GM23248 (cell line): ENCODE measurements at regions not wholly inside any gene's neighbourhood (a gene's known extent, or its start where the extent isn't known, plus 50 kb on each side); places are given as distances from the start of the nearest gene placed in this dataset.

Source experiments
- EZH2 ChIP-seq: fragments of 200-600 bp; sonication (generic); IDR thresholded peaks from 2 replicates; pipeline ENCODE4 v1.6.1; 2018; ENCODE audit warnings: antibody characterized with exemption, mild to moderate bottlenecking; ENCODE audit not compliant: insufficient read depth, poor library complexity, severe bottlenecking
- EZH2phosphoT487 ChIP-seq: fragments of 200-600 bp; sonication (generic); IDR thresholded peaks from 2 replicates; pipeline ENCODE4 v1.6.1; 2018; ENCODE audit warnings: antibody characterized with exemption, moderate library complexity, mild to moderate bottlenecking, low read depth; ENCODE audit not compliant: insufficient read depth

DNA sequence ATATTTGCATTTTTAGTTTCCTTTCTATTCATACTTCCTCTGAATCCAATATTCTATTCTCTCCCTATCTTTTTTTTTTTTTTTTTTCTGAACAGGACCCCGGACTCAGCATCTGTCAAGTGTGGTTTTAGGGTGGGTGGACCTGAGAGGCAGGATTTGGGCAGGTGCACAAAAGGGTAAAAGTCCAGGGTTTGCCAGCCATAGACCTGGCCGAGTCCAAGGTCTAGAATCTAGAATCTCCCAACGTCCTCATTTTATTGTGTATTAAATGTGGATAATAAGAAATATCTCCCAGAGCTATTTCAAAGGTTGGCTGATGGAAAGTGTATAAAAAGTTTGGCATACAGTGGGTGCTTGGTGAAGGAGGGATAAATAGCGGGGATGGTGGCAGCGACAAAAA is 273.3 kb upstream of the MAF start:
- TF ChIP-seq EZH2 (no peak), EZH2phosphoT487 (no peak)
